A673 (cell line): ENCODE measurements at regions not wholly inside any gene's neighbourhood (a gene's known extent, or its start where the extent isn't known, plus 50 kb on each side); places are given as distances from the start of the nearest gene placed in this dataset.

ENCODE experiments used
- EZH2 ChIP-seq: fragments of 200-600 bp; sonication (generic); IDR thresholded peaks from 2 replicates; pipeline ENCODE4 v1.6.1; 2017; ENCODE audit warnings: borderline replicate concordance, low read depth, mild to moderate bottlenecking, mixed read lengths, antibody characterized with exemption, low read length; ENCODE audit not compliant: poor library complexity, severe bottlenecking
- TF ChIP-seq, protein P1 (sequence below): fragments of 300-800, 200-600 bp; sonication (generic); conservative IDR thresholded peaks from 2 replicates; pipeline ENCODE4 v1.5.1; 2017; ENCODE audit warnings: low read depth, mild to moderate bottlenecking, antibody characterized with exemption, low read length, moderate library complexity, mixed read lengths

DNA sequence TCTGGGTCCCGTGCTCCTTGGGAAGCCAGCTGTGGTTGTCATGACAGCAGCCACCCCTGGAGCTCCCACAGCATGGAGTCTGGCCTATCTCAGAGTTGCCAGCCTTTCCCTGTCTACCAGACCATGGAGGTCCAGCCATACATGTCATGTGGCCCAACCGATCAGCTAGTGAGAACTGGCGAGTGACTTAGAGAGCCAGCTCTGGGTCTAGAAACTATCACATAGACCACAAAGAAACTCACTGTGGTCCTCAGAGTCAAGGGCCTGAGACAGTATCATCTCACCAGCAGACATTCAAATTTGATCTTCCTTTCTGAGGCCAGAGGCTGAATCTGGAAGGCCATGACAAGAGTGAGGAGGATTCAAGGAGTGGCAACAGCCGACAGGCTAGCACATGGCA is 223.3 kb upstream of the GPR26 start:
- TF ChIP-seq, protein P1, sequence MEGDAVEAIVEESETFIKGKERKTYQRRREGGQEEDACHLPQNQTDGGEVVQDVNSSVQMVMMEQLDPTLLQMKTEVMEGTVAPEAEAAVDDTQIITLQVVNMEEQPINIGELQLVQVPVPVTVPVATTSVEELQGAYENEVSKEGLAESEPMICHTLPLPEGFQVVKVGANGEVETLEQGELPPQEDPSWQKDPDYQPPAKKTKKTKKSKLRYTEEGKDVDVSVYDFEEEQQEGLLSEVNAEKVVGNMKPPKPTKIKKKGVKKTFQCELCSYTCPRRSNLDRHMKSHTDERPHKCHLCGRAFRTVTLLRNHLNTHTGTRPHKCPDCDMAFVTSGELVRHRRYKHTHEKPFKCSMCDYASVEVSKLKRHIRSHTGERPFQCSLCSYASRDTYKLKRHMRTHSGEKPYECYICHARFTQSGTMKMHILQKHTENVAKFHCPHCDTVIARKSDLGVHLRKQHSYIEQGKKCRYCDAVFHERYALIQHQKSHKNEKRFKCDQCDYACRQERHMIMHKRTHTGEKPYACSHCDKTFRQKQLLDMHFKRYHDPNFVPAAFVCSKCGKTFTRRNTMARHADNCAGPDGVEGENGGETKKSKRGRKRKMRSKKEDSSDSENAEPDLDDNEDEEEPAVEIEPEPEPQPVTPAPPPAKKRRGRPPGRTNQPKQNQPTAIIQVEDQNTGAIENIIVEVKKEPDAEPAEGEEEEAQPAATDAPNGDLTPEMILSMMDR: no peak
- no peak for TF ChIP-seq EZH2
